H54 (cell line): ENCODE measurements at regions not wholly inside any gene's neighbourhood (a gene's known extent, or its start where the extent isn't known, plus 50 kb on each side); places are given as distances from the start of the nearest gene placed in this dataset.
"Not testable (repeated sequence)": the region's sequence is repeated elsewhere in the genome, so short reads cannot be mapped to it uniquely, and the experiment has no call there.

Experiments used
- DNase-seq: peaks from one replicate; pipeline ENCODE4 v3.0.0; 2011; ENCODE audit warnings: low spot score, mixed read lengths; ENCODE audit not compliant: insufficient read length
- FAIRE-seq: peaks from 3 replicates; lab custom pipeline; 2011; peaks lifted over from hg19 to GRCh38; lab: Jason Lieb, UNC

DNA sequence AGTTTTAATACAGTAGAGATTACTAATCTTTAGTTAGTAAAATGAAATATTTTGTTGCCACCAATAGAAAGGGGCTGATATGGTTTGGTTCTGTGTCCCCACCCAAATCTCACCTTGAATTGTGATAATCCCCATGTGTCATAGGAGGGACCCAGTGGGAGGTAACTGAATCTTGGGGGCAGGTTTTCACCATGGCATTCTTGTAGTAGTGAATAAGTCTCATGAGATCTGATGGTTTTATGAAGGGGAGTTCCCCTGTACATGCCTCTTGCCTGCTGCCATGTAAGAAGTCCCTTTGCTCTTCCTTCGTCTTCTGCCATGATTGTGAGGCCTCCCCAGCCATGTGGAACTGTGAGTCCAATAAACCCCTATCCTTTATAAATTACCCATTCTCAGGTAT is 285.9 kb downstream of the BCL2L11 start:
- not testable (repeated sequence) for FAIRE-seq, DNase-seq

DNA sequence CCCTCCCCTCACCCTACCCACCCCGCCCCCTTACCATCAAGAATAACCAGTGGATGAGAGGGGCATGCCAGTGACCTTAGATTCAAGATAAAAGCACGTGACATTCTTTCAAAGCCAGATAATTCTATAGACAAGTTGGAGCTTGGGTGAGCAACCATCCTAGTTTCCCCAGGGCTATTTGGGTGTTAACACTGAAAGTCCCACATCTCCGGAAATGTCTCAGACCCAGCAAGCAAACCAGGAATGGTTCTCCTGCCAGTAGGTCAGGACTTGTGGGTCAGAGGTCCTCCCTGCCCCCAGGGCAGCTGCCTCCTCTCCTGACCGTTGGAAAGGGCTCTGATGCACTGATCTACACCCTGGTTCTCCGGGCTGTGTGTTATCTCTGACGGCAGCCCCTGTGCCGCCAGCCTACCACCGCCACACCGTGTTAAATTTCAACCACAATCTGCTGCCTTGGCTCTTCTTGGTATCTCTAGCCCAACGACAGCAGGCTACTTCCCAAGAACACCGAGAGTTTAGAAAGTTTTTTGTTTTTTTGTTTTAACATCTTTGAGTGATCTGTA is 287.0 kb downstream of the BCL2L11 start:
- FAIRE-seq = not testable (repeated sequence)

DNA sequence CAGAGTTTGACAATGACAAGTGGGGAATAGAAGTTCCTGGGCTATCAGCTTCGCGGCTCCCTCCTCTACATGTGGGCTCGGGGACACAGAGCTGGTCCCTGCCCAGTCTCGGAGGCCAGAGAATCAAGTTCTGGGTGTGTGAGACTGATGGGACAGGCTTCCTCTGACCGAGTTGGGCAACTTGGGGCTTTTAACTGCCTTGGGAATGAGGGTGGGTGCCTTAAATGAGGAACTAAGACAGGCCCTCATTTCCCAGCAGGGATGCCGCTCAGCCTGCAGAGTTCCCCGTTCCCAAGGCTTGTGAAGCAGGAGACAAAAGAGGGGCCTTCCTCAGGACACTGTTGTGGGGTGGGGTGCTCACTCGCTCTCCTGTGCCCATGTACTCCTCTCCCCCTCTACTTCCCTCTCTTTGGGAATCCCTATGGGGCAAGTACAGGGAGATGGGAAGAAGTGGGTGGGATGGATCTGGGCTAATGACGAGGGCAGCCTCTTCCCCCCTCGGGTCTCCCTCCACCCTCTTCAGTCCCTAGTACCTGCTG is 290.2 kb downstream of the BCL2L11 start:
- DNase-seq, FAIRE-seq: not testable (repeated sequence)

More for the DNA sequence above, 287.0 kb downstream of the BCL2L11 start:
- DNase-seq = not testable (repeated sequence)

DNA sequence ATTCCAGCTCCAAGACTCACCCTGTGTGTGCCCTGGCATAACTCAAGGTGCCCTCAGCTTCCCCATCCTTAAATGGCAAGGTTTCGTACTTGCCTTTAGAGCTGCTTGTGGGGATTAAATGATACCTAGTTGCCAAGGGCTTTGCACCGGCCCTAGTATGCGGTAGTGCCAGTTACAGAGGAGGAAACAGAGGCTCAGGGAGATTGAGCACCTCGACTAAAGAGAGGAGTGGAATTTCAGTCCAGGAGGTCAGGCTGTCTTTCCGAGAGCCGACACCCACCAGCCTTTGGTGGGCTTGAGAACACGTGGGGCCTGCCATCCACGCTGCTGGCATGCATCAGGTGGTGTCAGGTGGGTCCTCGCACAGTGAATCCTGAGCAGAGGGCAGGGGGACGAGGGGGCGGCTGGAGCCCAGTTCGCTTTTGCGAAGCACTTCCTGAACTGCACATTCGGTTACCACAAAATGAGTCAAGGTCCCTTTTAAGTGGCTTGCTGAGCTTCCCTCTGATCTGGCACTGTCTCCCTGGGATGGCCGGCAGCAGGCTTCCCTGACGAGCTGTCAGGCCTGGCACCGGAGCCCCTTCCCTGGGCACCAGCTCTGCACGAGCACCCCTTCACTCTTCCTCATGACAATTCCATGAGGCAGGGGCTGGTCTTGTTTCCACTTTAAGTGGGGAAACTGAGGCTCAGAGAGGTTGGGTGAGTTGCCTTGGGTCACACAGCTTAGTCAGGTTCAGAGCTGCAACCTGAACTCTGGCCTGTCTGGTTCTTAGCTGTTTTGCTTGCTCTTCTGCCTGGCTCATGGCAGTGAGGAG is 291.4 kb downstream of the BCL2L11 start:
- DNase-seq, FAIRE-seq: not testable (repeated sequence)

DNA sequence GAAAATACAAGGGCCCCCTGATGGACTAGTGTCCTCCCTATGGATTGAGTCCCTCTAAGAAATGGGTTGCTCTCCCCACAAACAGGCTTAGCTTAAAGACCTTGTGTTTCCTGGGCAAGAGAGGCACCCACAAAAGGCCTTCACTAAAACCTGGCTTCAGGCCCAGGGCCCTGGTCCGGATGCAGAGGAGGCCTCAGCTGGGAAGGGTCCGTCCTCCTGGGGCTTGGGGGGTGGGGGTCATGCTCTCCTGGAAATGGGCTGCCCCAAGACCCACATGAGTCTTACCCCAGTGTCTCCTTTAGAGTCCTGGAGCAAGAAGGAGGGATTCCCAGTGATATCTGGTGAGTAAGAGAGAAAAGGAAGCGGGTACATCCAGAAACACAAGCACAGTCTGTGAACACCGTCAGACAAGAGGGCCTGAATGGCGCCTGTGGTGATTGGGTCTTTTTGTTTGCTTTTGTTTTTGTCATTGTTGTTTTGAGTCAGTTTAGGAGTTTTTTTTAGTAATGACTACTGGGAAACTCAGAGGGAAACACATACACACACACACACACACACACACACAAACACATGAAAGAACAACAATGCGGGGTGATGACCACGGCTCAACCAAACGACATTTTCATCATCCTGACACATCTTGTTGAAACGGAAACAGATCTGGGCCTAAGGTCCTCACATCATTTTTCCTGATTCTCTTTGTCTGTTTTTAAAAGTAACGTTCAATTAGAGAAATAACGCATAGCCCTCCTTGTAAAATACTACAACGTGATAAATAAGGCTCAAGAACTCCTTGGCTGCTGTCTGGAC is 292.3 kb downstream of the BCL2L11 start:
- not testable (repeated sequence) for DNase-seq, FAIRE-seq

DNA sequence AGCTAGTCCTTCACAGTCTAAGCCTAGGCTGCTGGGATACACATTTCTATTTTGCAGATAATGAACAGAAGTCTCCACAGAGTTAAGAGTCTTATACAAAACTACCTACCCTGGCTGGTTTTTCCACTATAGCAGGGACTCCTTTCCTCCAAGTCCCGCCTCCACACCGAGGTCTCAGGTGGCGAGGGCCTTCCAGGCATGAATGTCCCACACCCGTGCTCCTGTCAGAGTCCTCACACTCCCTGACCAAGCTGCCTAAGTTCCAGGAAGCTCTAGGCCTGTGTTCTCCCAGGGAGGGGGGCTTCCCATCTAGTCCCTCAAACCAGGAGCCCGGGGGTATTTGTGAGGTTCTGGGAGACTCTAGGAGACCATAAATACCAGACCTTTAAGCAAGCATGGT is 293.2 kb downstream of the BCL2L11 start:
- not testable (repeated sequence) for DNase-seq, FAIRE-seq

DNA sequence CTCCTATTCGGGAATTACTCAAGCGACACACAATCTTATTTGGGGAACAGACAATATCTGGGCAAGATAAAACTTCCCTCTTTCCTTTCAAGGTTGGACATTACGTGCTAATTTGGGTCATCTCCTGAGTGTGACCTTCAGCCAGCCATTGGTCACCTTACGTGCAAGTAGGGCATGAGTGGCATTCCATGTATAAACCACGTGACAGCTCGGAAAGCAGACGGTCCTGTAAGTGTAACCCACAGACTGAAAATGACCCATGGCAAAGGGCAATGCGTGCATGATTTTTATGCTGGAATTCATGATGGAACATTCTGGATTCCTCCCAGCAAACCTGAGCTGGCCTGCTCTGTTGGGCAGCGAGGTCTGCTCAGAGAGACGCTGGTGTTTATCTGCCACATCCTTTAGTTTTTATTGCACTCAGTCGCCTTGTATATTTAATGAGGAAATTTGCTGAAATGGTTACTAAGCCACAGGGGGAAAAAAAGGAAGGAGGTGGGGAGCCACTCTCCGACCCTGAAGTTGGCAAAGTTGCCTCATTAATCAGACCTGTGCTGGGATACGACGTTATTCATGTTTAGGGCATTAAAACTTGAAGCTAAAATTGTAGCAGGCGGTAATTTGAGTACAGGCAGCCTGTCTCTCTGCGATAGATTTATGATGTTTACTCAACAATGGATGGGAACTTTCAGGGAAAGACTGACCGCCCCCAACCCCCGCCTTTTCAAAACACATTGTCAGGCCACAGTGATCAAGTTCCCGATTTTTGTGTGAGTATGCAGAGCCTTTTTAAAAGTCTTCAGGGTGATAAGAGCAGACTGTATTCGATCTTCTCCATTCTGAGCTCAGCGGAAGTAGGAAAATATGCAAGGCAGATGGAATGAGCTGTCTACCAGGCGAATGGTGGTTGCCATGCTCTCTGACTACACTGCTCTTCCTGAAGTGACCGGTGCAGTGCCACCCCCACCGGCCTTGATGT is 295.3 kb downstream of the BCL2L11 start:
- not testable (repeated sequence) for DNase-seq, FAIRE-seq

DNA sequence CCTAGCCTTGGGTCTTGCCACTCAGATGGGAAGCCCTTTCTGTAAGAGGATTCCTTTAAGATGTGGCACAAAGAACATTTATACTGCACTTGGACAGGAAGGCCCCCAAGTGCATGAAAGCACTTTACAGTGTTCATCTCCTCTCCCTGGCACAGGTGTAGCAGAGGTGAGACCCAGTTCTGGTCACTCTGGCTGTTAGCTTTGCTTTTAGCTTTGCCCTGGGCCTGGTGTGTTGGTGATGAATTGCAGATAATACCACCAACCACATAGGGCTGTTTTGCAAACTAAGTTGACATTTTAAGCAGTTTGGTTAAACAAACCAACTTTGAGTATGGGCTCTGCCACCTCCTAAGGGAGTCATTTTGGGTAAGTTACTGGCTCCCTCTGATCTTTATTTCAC is 296.3 kb downstream of the BCL2L11 start:
- DNase-seq, FAIRE-seq: not testable (repeated sequence)

DNA sequence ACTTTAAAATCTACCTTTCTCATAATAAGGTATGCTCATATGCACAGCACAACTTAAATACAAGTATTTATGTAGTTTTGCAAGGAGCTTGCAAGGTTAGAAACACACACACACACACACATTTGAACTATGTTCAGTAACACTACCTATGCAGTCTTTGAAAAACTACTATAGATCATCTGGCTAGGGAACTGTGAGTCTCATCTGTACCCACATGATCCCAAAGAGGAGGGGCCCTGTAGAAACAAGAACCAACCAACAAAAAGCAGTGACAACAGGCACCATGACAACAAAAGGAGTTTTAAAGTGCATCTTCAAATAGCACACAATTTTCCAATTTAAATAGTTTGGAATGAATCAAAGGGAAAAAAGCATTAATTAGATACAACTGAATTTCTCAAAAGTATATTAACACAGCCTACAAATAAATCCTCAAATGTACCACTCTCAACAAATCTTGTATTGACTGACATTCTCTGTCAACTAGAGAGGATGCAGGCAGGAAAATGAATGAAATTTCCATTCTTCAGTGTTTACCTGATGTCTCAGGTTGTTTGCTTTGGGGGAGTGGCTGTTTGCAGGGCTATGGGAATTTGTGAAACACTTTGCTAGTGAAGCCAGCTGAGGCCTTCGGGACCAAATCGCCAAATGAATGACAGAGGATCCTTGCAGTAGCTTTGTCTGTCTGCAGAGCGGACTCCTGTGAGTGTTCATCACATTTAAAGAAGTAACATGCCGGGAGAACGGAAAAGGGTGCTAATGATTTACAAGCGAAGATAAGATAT is 297.6 kb downstream of the BCL2L11 start:
- not testable (repeated sequence) for DNase-seq, FAIRE-seq

DNA sequence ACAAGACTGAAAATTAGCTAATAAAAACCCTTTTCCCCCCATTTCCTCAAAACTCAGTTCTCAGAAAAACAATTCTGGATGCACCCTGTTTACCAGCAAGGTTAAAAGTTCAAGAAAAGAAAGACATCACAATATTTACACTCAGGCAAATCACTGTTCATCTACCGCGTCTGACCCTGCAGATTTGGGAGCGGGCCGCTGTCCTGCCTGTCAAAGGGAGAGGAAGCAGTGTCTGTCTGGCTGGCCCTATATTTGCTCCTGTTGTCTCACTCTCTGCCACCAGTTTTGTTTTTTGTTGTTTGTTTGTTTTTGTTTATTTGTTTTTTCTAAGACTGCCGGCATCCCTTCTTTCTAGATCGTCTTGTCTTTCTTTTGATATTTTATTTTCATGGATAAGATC is 299.4 kb downstream of the BCL2L11 start:
- FAIRE-seq, DNase-seq: not testable (repeated sequence)

DNA sequence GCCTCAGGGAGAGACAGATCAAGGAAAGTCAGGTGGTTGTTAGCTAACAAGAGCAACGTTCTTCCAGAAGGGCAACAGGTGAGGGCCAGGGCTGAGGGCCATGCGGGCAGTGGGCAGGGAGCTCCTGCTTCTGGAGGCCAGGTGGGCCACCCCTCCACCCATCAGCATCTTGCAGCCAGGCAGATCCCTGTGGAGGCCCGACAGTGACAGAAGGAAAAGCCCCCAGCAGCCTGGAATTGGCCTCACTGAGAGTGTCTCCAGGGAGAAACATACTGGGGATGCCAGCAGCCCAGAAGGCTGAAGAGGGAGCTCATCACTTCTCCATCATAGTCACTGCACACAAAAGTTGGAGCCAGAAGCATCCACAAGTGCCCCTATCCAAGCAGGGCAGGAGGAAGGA is 300.1 kb downstream of the BCL2L11 start:
- FAIRE-seq, DNase-seq: not testable (repeated sequence)

DNA sequence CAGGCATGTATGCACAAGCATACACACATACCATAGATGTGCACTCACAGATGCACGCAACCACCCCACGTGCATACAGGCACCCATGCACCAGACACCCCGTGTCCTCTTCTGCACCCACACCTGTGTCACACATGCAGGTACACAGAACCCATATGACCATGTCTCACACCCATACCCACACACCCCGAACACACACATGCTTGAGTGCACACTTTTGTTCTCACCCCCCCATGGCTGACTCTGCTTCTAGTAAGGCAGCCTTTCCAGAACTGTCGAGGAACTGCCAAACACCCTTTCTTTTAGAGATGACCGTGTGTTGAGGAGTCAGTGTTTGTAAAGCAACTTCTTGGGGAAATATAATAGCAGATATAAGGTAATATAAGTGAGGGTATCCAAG is 301.2 kb downstream of the BCL2L11 start:
- FAIRE-seq, DNase-seq: not testable (repeated sequence)

DNA sequence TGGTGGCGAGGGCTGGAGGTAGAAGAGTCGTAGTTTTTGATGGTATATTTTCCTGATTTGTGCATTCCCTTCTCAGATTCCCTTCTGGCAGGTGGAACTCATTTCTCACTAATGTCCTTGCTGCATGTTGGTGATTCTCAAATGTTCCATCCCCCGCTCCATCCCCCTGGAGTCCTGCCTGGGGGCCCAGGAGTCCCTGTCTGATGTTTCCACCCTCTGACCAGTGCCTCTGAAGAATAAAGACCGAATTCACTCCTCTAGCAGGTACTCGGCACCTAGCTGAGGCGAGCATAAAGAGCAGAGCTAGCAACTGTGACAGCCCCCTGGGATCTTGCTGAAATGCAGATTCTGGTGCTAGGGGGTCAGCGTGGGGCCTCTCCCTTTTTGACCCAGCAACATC is 301.8 kb downstream of the BCL2L11 start:
- not testable (repeated sequence) for DNase-seq, FAIRE-seq

DNA sequence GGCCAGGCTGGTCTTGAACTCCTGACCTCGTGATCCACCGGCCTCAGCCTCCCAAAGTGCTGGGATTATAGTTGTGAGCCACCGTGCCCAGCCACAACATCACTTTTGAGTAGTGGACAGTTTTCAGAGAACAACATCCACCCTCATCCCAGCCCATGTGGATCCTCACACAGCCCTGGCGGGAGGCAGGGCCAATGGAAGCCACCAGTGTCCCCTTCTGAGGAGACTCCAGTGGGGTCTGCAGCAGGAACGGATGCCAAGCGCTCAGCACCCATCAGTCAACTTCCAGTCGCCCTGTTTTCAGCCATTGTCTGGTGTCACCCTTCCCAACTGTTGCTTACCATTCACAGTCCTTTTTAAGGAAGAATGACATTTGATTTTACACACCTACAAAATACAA is 302.5 kb downstream of the BCL2L11 start:
- FAIRE-seq, DNase-seq: not testable (repeated sequence)

DNA sequence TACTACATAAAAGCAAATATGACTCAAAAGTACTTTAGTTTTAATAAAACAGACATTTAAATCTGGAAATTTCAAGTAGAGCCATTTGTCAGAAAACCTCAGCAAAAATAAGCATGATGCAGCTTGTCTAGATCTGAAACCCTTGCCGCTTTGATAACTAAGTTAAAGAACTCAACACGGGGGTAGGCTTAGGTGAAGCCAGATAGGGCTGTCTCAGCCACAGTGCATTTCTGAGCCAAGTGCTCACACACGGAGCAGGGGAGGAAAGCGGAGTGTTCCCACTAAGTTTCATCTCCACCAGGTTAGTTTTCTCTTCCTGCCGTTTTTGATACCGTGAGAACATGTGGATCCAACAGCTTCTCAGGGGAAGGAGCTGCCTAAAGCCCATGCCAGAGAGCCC is 303.5 kb downstream of the BCL2L11 start:
- not testable (repeated sequence) for DNase-seq

DNA sequence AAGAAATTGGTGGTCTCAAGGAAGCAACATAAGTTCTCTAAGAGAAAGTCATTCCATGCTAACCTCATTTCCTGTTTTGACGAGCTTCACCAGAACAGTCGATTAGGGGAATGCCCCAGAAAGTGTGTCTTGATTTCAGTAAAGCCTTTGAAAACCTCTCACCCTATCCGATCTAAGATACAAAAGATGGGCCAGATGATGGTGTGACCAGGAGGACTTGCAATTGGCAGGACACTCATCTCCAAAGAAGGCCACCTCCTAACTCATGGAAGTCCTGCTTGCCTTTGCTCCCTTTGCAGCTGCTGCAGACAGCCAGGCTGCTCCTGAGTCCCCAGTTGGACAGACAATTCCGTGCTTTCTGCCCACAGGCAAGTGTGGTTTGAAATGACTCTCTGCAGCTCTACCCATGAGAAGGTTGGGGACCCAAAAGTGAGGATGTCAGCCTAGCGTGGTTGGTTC is 304.2 kb downstream of the BCL2L11 start:
- DNase-seq = not testable (repeated sequence)

More for the DNA sequence above, 303.5 kb downstream of the BCL2L11 start:
- FAIRE-seq = not testable (repeated sequence)

DNA sequence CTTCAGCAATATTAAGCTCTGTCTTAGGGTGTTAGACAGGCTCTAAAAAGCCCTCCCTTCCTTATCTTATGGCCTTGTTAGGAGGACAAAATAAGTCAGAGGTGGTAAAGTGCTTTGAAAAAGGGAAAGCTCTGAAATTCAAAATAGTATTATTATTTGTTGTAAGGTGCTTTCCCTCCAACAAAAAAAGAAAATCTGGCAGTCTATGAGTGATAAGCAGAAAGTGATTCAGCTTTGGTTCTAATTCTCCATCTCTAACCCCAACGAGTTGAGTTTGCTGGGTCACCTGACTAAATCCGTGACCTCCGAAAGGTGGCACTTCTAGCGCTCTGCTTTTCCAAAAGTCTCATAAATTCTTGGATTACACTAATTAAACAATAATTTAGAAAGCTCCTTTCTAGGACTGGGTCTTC is 305.1 kb downstream of the BCL2L11 start:
- not testable (repeated sequence) for DNase-seq, FAIRE-seq

More for the DNA sequence above, 304.2 kb downstream of the BCL2L11 start:
- not testable (repeated sequence) for FAIRE-seq

DNA sequence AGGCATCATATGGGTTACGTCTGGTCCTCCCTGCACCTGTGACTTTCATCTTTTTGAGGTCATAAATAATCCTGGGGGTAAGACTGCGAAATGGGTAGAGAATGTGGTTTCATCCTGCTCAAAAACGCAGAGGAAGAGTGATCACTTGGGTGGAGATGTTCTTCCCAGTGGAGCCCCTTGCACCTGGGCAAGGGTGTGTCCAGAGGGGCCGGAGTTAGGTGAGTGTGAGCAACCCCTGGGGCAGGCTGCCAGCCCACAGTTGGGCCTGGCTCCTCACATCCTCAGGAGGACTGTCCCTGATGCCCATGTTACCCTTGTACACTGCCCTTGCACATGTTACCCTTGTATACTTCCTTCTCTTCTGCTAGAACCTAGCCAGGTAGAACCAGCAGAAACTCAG is 306.6 kb downstream of the BCL2L11 start:
- FAIRE-seq, DNase-seq: not testable (repeated sequence)
